ENCODE measurements at regions not wholly inside any gene's neighbourhood (a gene's known extent, or its start where the extent isn't known, plus 50 kb on each side); places are given as distances from the start of the nearest gene placed in this dataset.

GRCh38 chr12:131550121-131550520 is 160.8 kb upstream of the SFSWAP start:
- TF ChIP-seq, protein P1, sequence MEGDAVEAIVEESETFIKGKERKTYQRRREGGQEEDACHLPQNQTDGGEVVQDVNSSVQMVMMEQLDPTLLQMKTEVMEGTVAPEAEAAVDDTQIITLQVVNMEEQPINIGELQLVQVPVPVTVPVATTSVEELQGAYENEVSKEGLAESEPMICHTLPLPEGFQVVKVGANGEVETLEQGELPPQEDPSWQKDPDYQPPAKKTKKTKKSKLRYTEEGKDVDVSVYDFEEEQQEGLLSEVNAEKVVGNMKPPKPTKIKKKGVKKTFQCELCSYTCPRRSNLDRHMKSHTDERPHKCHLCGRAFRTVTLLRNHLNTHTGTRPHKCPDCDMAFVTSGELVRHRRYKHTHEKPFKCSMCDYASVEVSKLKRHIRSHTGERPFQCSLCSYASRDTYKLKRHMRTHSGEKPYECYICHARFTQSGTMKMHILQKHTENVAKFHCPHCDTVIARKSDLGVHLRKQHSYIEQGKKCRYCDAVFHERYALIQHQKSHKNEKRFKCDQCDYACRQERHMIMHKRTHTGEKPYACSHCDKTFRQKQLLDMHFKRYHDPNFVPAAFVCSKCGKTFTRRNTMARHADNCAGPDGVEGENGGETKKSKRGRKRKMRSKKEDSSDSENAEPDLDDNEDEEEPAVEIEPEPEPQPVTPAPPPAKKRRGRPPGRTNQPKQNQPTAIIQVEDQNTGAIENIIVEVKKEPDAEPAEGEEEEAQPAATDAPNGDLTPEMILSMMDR (IDR thresholded peaks at IDR 0.05): no peak
- no peak for TF ChIP-seq POLR2A (IDR thresholded peaks at IDR 0.05)
